ENCODE measurements at regions not wholly inside any gene's neighbourhood (a gene's known extent, or its start where the extent isn't known, plus 50 kb on each side); places are given as distances from the start of the nearest gene placed in this dataset.

GRCh38 chrX:106220177-106220576 lies 52.1 kb downstream of the PWWP3B start:
- TF ChIP-seq CTCF (conservative IDR thresholded peaks at IDR 0.05; ENCODE audit: low read depth, low read length) (no peak; the same call in 1 of the 2 replicates), MAFK (IDR thresholded peaks at IDR 0.05; ENCODE audit: low read depth, low read length) (no peak), POLR2A (IDR thresholded peaks at IDR 0.05; ENCODE audit: low read depth, low read length) (no peak), SMC3 (IDR thresholded peaks at IDR 0.05; ENCODE audit: low read depth, low read length) (no peak), CEBPB (IDR thresholded peaks at IDR 0.05; ENCODE audit: low read depth, low read length) (no peak)

Data from IMR-90 (cell line).